ENCODE measurements at regions not wholly inside any gene's neighbourhood (a gene's known extent, or its start where the extent isn't known, plus 50 kb on each side); places are given as distances from the start of the nearest gene placed in this dataset.

DNA sequence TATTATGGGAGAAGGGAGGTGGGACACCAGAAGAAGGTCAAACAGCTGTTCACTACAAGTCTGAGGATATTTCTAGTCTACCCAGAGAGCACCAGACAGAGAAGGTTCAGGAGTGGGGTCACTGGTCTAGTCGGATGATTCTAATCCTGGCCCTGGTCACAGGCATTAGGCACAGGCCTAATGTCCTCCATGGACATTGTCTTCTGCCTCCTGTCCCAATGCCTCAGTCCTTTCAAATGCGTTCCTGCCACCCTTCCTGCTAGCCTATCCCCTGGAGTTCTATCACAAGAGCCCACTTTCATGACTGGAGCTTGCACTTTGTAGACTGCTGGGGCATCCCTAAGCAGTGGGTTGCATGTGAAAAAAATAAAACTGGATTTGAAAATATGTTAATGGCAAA is 83.9 kb upstream of the PFN2 start:
- TF ChIP-seq EZH2phosphoT487 (IDR thresholded peaks at IDR 0.05; ENCODE audit: insufficient read depth, low read depth) (no peak), EZH2 (IDR thresholded peaks at IDR 0.05; ENCODE audit: insufficient read depth, poor library complexity, severe bottlenecking) (no peak)
